ENCODE measurements at regions not wholly inside any gene's neighbourhood (a gene's known extent, or its start where the extent isn't known, plus 50 kb on each side); places are given as distances from the start of the nearest gene placed in this dataset.

DNA sequence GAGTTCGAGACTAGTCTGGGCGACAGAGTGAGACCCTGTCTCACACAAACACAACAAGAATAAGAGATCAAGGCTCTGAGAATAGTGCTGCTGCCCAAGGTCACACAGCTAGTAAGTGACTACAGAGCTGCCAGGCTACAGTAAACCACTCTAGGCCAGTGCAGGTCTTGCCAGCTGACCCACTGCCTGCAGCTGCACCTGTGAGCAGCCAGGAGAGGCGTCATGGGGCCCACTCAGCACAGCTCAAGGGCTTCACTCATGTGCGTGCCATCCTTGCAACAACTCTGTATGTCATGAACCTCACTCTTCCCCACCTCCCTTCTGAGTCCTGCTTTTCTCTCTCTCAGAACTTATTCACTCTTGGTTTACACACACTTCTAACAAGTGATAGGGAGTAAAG is 176.7 kb downstream of the SMAD6 start:
- Mint-ChIP-seq H3K27me3 (ENCODE audit: unreplicated experiment) (peaks cover 5% of the 10 kb centered on the region), H3K4me3 (ENCODE audit: unreplicated experiment) (no peak overlapping the region), H3K36me3 (ENCODE audit: low read depth, unreplicated experiment) (no peaks in the 10 kb centered on the region), H3K9me3 (ENCODE audit: unreplicated experiment) (no peaks in the 10 kb centered on the region), H3K27ac (ENCODE audit: unreplicated experiment) (no peak overlapping the region), H3K4me1 (ENCODE audit: unreplicated experiment) (peaks cover 13% of the 10 kb centered on the region)
- no peak for DNase-seq (ENCODE audit: low spot score)
- TF ChIP-seq, protein P1, sequence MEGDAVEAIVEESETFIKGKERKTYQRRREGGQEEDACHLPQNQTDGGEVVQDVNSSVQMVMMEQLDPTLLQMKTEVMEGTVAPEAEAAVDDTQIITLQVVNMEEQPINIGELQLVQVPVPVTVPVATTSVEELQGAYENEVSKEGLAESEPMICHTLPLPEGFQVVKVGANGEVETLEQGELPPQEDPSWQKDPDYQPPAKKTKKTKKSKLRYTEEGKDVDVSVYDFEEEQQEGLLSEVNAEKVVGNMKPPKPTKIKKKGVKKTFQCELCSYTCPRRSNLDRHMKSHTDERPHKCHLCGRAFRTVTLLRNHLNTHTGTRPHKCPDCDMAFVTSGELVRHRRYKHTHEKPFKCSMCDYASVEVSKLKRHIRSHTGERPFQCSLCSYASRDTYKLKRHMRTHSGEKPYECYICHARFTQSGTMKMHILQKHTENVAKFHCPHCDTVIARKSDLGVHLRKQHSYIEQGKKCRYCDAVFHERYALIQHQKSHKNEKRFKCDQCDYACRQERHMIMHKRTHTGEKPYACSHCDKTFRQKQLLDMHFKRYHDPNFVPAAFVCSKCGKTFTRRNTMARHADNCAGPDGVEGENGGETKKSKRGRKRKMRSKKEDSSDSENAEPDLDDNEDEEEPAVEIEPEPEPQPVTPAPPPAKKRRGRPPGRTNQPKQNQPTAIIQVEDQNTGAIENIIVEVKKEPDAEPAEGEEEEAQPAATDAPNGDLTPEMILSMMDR (IDR thresholded peaks at IDR 0.05; ENCODE audit: unreplicated experiment): no peak

DNA sequence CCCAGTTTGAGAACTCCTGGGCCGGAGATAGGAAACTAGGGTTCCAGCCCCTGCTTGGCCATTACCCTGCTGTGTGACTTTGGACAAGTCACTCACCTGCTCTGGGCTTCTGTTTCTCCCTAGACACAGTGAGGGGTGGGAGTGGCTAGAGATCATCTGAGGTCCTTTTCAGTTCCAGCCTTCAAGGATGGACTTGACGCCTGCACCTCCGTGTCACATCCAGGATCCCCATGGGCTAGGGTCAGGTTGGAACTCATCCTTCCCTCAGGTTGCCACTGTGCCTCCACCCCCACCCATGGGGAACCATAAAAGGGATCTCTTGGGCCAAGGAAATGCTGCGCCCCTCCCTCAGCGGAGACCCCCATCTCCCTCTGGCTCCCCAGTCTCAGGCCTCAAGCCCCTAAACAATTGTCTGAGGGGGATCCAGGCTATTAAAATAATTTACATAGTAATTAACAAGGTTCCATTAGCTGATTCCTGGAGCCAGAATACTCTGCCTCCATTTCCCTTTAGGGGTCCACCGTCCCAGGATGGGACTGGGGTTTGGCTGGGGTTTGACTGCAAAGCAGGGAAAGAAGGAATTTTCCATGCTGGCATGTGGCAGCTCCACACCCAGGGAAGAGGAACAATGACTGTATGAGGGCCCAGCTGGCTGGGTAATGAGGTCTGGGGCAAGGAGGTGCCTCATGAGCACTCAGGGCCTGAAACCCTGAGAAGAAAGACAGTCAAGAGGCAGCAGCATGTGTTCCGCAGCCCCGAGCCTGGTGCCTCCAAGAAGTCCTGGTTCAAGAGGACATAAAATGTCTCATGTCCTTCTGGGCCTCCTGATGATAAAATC is 177.7 kb downstream of the SMAD6 start:
- Mint-ChIP-seq H3K4me1 (ENCODE audit: unreplicated experiment) (peaks cover 13% of the 10 kb centered on the region), H3K4me3 (ENCODE audit: unreplicated experiment) (no peak overlapping the region), H3K36me3 (ENCODE audit: low read depth, unreplicated experiment) (no peaks in the 10 kb centered on the region), H3K27ac (ENCODE audit: unreplicated experiment) (no peak overlapping the region), H3K27me3 (ENCODE audit: unreplicated experiment) (peaks cover 6% of the 10 kb centered on the region), H3K9me3 (ENCODE audit: unreplicated experiment) (no peaks in the 10 kb centered on the region)
- TF ChIP-seq, protein P1 (IDR thresholded peaks at IDR 0.05; ENCODE audit: unreplicated experiment): no peak
- DNase-seq (ENCODE audit: low spot score): no peak

GRCh38 chr15:66880380-66881155 is 178.5 kb downstream of the SMAD6 start:
- Mint-ChIP-seq H3K27ac (ENCODE audit: unreplicated experiment) (no peak overlapping the region), H3K4me3 (ENCODE audit: unreplicated experiment) (no peak overlapping the region), H3K4me1 (ENCODE audit: unreplicated experiment) (peaks cover 13% of the 10 kb centered on the region), H3K27me3 (ENCODE audit: unreplicated experiment) (peaks cover 6% of the 10 kb centered on the region), H3K36me3 (ENCODE audit: low read depth, unreplicated experiment) (no peaks in the 10 kb centered on the region), H3K9me3 (ENCODE audit: unreplicated experiment) (no peaks in the 10 kb centered on the region)
- TF ChIP-seq, protein P1 (IDR thresholded peaks at IDR 0.05; ENCODE audit: unreplicated experiment): no peak
- DNase-seq (ENCODE audit: low spot score): no peak

DNA sequence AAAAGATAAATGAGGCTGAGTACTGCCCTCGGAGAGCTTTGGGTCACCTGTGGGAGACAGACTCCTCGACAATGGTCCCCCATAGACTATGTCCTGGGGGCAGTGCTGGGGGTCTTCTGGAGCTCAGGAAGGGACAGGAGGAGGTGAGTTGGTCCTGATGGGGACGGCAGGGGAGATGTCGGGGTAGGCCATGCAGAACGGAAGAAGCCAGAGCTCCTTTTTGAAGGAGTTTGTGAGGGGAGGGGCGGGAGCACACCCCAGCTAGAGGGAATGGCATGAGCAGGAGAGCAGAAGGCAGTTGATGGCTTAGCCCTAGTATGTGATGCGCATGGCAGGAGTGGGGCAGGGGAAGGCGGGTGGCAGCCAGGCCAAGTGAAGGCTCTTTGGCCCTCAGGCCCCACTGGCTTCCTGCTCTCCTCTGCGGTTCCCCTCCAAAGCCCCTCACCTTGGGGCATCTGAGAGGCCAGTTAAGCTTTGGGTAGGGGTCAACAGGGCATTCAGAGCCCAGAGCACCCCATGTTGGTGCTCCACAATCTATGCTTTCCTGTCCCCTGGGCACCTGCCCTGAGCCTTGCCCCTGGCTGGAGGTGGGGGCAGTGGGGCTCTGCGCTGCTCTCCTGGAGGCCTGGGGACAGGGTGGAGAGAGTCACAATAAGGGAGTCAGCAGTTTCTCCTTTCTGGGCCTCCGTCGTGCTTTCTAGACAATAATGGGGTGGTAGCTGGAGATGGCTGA is 179.3 kb downstream of the SMAD6 start:
- Mint-ChIP-seq H3K4me1 (ENCODE audit: unreplicated experiment) (peaks cover 13% of the 10 kb centered on the region), H3K4me3 (ENCODE audit: unreplicated experiment) (no peak overlapping the region), H3K27me3 (ENCODE audit: unreplicated experiment) (peaks cover 6% of the 10 kb centered on the region), H3K36me3 (ENCODE audit: low read depth, unreplicated experiment) (peaks cover 3% of the 10 kb centered on the region), H3K27ac (ENCODE audit: unreplicated experiment) (no peak overlapping the region), H3K9me3 (ENCODE audit: unreplicated experiment) (no peaks in the 10 kb centered on the region)
- DNase-seq (ENCODE audit: low spot score): no peak
- TF ChIP-seq, protein P1 (IDR thresholded peaks at IDR 0.05; ENCODE audit: unreplicated experiment): no peak

All from endothelial cell (in vitro differentiated cells).